HG03432 (cell line): ENCODE measurements at regions not wholly inside any gene's neighbourhood (a gene's known extent, or its start where the extent isn't known, plus 50 kb on each side); places are given as distances from the start of the nearest gene placed in this dataset.

Experiments used
- ATAC-seq: cut with Tn5 transposase; IDR thresholded peaks from one replicate; pipeline ENCODE4 v1.9.1; 2021; ENCODE audit warnings: mild to moderate bottlenecking, moderate library complexity; ENCODE audit not compliant: unreplicated experiment

- no peak for ATAC-seq
These were observed 137.2 kb upstream of the IQSEC1 start for GRCh38 chr3:13210221-13210975.

DNA sequence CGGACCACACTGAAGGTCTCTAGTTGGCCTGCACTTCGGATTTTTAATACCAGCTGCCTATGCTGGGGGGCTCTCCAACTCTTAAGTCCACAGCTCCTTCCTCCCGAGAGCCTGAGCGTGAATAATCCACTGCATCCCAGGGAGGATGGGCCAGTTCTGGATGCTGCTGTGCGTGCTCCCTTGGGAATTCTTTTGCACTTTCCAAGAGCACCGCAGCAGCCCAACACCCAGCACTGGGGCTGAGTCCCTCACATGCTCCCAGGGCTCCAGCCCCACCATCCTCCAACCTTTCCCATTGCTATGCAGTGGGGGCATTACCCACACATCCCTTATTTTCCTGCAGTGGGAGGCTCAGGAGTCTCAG is 136.4 kb upstream of the IQSEC1 start:
- no peak for ATAC-seq

GRCh38 chr3:13208706-13209633 is 135.7 kb upstream of the IQSEC1 start:
- ATAC-seq: no peak

- no peak for ATAC-seq
These were observed 134.9 kb upstream of the IQSEC1 start for GRCh38 chr3:13207975-13208705.

DNA sequence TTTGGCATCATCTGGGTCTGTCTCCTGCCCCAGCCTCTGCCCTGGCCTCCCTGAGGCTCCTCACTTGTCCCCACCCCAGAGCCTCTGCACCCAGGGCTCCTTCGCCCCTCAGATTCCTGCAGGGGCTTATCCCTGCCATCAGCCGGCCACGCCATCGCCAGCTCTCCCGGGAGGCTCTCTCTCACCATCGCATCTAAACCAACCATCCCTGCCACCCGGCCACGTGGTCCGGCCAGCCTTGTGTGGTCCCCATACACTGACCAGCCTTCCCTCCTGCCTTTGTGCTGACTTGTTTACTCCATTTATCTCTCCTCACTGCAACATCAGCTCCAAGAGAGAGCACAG is 134.3 kb upstream of the IQSEC1 start:
- ATAC-seq: no peak

DNA sequence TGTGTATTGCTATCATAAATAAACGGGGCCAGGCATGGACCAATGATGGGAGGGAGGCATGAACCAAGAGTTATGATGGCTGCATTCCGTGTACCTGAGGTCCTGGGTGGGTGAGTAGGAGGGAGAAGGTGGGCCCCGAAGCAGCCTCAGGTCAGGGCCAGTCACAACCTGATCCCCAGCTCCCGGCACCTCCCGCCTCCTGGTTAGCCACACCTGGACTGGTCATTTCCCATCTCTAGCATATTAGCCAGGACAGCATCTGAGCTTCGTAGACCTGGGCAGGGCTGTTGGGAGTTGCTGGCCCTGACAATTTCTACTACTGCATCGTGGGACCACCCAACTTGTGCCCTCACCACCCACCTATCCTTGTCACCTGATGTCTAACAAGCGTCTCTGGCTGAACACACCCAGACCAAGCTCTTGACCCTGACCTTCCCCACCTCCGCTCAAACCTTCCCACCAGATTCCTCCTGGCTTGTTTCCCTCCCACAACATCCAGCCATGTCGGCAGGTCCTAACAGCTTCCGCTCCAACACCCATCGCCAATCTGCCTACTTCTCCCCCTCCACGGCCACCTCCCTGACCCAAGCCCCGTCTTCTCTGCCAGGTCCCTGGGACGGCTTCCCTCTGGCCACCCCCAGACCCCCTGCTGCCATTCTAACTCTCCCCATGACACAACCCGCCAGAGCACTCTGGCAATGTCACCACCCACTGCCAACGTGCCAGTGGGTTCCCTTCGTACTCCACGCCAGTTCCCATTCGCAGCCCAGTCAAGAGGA is 133.8 kb upstream of the IQSEC1 start:
- ATAC-seq: no peak

- no peak for ATAC-seq
These were observed 132.4 kb upstream of the IQSEC1 start for GRCh38 chr3:13205567-13206143.

DNA sequence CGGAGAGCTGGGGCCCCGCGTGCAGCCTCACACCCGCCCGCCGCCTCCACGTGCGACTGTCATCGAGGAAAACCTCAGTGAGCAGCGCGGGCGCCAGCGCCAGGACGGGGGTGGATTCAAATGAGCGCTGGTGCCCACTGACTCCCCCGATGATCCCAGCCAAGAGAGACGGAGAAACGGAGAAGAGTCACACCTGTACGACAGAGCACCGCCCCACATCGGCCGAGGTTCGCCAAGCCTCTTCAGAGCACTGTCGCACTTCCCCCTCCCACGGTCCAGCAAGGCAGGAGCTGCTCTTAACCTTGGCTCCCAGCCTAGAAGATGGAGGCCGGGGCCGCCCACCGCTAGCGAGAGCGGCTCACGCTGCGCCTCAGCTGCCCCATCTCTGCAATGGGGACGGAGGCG is 130.9 kb upstream of the IQSEC1 start:
- ATAC-seq: no peak

DNA sequence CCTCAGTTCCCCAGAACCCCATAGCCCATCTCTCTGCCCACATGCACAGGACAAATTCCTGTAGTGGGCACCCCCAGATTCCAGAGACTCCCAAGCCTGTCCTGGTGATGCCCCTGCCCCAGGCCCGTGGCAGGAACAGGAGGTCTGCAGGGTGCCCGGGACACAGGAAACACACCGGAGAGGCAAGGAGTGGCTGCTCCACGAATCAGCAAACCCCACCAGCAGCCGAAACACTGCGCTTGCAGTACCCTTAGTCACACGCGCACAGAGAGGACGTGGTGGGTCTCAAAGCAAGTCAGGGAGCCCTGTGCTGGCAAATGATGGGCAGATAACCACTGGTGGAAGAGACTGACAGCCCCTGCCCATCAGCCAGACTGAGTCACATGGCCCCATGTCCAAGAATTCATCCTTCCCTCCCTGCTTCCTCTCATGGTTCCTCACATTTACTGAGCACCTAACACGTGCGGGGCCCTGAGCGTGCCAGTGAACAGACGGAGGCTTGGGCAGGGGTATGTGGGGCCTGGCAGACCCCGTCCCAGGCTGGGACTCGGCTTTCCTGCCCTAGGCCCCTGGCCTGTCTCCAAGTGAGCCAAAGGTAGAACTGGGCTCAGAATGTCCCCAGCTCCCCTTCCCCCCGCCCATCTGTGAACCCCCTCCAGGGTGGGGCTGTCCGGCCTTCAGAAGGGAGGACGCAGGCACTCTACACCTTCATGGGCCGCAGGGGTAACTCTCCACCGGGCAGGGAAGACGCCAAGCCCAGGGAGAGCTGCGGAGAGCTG is 130.4 kb upstream of the IQSEC1 start:
- no peak for ATAC-seq

DNA sequence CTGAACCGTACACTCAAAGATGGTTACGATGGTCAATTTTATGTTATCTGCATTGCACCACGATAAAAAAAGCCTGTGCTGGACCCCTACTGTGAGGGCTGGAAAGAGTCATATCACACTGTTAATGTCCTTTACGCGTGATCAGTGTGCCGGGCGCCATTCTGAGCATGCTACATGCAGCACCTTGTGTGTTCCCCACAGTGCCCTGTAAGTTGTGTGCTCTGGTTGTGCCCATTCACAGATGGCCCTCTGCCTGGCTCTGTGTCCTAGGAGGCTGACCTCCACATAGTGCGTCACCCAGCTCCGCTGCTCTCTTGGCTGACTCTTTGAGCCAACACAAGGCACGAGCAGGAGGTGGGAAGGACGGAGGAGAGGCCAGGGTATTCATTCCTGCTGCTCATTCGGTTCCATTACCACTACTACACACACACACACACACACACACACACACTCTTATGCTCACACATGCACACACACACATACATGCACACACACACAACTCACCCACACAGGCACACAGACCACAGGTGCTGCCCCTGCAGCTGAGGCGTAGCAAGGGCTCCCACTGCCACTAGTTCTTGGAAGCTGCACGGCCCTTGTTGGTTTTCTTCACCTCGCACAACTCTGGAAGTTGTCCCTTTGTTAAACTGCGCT is 129.6 kb upstream of the IQSEC1 start:
- no peak for ATAC-seq

- ATAC-seq: no peak
These were observed 128.6 kb upstream of the IQSEC1 start for GRCh38 chr3:13201851-13202250.

- ATAC-seq: no peak
These were observed 127.7 kb upstream of the IQSEC1 start for GRCh38 chr3:13200946-13201345.

DNA sequence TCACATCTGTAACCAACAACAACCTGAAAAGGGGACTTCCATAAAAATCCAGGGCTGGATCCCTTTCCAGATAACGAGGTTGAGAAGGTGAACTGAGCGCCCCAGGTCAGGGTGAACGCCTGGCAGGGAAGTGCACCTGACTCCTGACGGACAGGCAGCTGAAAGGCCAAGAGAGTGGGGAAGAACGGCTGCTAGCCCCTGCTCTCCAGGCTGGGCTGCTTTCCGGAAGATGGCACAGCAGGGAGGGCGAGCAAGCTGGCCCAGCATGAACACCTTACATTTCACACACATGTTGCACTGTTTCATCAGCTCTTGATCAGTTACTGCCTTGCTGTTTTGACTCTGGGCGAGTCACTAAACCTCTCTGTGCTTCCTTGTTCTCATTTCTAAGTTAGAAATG is 127.2 kb upstream of the IQSEC1 start:
- no peak for ATAC-seq

- ATAC-seq: no peak
These were observed 126.7 kb upstream of the IQSEC1 start for GRCh38 chr3:13199899-13200451.

GRCh38 chr3:13199006-13199776 is 126.0 kb upstream of the IQSEC1 start:
- ATAC-seq: no peak

- ATAC-seq: no peak
These were observed 125.1 kb upstream of the IQSEC1 start for GRCh38 chr3:13198264-13198879.

- ATAC-seq: no peak
These were observed 124.6 kb upstream of the IQSEC1 start for GRCh38 chr3:13197795-13198194.

DNA sequence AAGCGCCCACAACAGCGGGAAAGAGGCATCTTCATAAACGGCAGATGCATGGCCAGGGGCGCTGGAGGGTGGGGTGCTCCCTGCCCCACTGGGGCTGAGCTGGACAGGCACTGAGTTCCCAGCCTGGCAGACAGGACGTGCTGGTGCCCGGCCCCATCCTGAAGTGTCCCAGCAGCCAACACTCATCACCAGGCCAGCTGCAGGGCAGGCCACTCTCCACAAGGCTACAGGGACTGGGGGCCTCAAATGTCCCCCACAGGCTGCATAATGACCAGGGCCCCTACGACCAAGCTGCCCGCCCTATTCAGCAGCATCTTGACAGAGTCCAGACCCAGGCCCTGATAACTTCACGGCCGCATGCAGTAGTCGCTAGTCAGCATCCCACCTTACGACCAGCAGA is 124.1 kb upstream of the IQSEC1 start:
- no peak for ATAC-seq
